Progenitor cell of endocrine pancreas (in vitro differentiated cells): ENCODE measurements at regions not wholly inside any gene's neighbourhood (a gene's known extent, or its start where the extent isn't known, plus 50 kb on each side); places are given as distances from the start of the nearest gene placed in this dataset.

Source experiments
- DNase-seq: peaks from one replicate; pipeline ENCODE4 v3.0.0; 2021; ENCODE audit warnings: low spot score; ENCODE audit not compliant: unreplicated experiment
- H3K27ac Mint-ChIP-seq: 2 replicates; pipeline ENCODE4 v1.8.0; 2021; ENCODE audit warnings: mild to moderate bottlenecking, moderate library complexity, mixed read lengths
- H3K27me3 Mint-ChIP-seq: 2 replicates; pipeline ENCODE4 v1.8.0; 2021; ENCODE audit warnings: mixed read lengths
- H3K36me3 Mint-ChIP-seq: 2 replicates; pipeline ENCODE4 v1.8.0; 2022; ENCODE audit warnings: mixed read lengths; ENCODE audit not compliant: insufficient read depth
- H3K4me1 Mint-ChIP-seq: 2 replicates; pipeline ENCODE4 v1.8.0; 2021; ENCODE audit warnings: low read depth, mixed read lengths
- H3K4me3 Mint-ChIP-seq: 2 replicates; pipeline ENCODE4 v1.8.0; 2021; ENCODE audit warnings: low read depth, mild to moderate bottlenecking, moderate library complexity, mixed read lengths
- H3K9me3 Mint-ChIP-seq: 2 replicates; pipeline ENCODE4 v1.8.0; 2021; ENCODE audit warnings: low read depth, mixed read lengths
- CTCF ChIP-seq: fragments of 200-600 bp; sonication (generic); IDR thresholded peaks from one replicate; pipeline ENCODE4 v1.5.0; 2021; ENCODE audit warnings: antibody characterized with exemption, mild to moderate bottlenecking; ENCODE audit not compliant: unreplicated experiment

DNA sequence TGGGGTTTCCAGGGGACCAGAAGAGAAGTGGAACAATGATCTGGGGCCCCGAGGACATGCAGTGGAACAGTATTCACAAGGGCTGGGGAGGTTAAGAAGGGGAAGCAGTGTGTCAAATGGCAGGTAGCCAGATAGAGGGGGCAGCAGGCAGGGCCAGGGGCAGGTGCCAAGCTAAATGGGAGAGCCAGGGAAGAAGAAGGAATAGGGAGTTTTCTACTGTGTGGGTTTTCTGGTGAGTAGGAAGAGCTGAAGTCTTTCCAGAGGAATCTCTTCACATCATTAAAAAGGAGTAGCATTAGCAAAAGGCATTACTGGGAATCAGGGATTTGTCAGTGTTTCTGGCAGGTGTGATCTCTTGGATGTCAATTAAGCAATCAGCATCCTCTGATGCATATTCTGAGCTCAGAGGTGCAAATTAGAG, 55.8 kb downstream of the IRAG1 start:
- Mint-ChIP-seq H3K9me3 (no peaks in the 10 kb centered on the region), H3K27ac (no peak overlapping the region), H3K4me3 (no peak overlapping the region), H3K27me3 (no peaks in the 10 kb centered on the region), H3K36me3 (no peaks in the 10 kb centered on the region), H3K4me1 (peaks cover 3% of the 10 kb centered on the region)
- no peak for TF ChIP-seq CTCF
- no peak for DNase-seq

- no peak for TF ChIP-seq CTCF
- Mint-ChIP-seq H3K4me3 (no peak overlapping the region), H3K9me3 (no peaks in the 10 kb centered on the region), H3K4me1 (peaks cover 3% of the 10 kb centered on the region), H3K36me3 (no peaks in the 10 kb centered on the region), H3K27ac (no peak overlapping the region), H3K27me3 (no peaks in the 10 kb centered on the region)
- DNase-seq = no peak
Measured at GRCh38 chr11:10634407-10634806, 59.1 kb downstream of the IRAG1 start.

- Mint-ChIP-seq H3K27ac (no peak overlapping the region), H3K36me3 (no peaks in the 10 kb centered on the region), H3K9me3 (no peaks in the 10 kb centered on the region), H3K4me1 (peaks cover 3% of the 10 kb centered on the region), H3K4me3 (no peak overlapping the region), H3K27me3 (no peaks in the 10 kb centered on the region)
- no peak for DNase-seq
- no peak for TF ChIP-seq CTCF
Measured at GRCh38 chr11:10633261-10633660, 60.3 kb downstream of the IRAG1 start.

DNA sequence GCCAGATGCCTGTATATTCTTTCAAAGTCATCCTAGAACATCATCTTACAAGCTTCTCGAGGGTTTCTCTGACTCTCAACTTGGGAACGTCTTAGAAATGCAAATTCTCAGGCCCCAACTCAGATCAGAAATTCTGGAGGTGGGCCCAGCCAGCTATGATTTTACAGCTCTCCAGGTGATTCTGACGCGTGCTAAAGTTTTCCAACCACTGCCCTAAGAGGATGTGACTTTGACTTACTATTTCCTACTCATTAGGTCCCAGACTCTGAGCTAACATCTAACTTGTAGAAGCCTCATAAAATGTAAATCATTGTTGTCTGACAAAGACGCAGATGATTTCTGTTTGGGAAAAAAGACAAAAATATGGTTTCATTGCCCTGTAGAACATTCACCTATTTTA, 61.1 kb downstream of the IRAG1 start:
- Mint-ChIP-seq H3K4me3 (no peak overlapping the region), H3K4me1 (peaks cover 3% of the 10 kb centered on the region), H3K9me3 (no peaks in the 10 kb centered on the region), H3K27me3 (no peaks in the 10 kb centered on the region), H3K27ac (no peak overlapping the region), H3K36me3 (no peaks in the 10 kb centered on the region)
- TF ChIP-seq CTCF = no peak
- DNase-seq = no peak

DNA sequence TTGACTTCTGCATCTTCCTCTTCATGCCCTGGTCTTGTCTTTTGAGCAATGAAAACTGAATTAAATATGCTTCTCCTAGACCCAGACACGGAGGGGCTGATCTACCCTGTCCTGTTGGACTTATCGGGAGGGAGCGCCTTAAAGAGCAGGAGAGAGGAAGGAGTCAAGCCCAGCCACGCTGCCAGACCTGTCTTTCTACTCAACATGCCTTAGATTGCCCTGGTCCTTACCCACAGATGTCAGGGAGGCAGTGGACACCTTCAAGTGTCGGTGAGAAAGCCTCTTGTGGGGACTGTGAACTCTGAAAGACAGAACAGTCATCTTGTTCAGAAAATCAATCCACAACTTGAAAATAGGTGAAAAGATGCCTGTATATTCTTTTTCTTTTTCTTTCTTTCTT, 61.8 kb downstream of the IRAG1 start:
- Mint-ChIP-seq H3K36me3 (no peaks in the 10 kb centered on the region), H3K27ac (no peak overlapping the region), H3K4me3 (no peak overlapping the region), H3K27me3 (no peaks in the 10 kb centered on the region), H3K4me1 (peaks cover 3% of the 10 kb centered on the region), H3K9me3 (no peaks in the 10 kb centered on the region)
- DNase-seq = no peak
- TF ChIP-seq CTCF = no peak
